ENCODE measurements at regions not wholly inside any gene's neighbourhood (a gene's known extent, or its start where the extent isn't known, plus 50 kb on each side); places are given as distances from the start of the nearest gene placed in this dataset.
"Not testable (repeated sequence)": the region's sequence is repeated elsewhere in the genome, so short reads cannot be mapped to it uniquely, and the experiment has no call there.

GRCh38 chr7:66505009-66505408, 123.7 kb upstream of the KCTD7 start:
- DNase-seq, result no peak

GRCh38 chr7:66505531-66506451, 122.9 kb upstream of the KCTD7 start:
- DNase-seq, result peak; percentile 71

GRCh38 chr7:66506703-66507102, 122.0 kb upstream of the KCTD7 start:
- DNase-seq, result not testable (repeated sequence)

- no peak for DNase-seq
Measured at GRCh38 chr7:66507764-66508296, 120.9 kb upstream of the KCTD7 start.

GRCh38 chr7:66508431-66508830, 120.2 kb upstream of the KCTD7 start:
- DNase-seq, result no peak

GRCh38 chr7:66514050-66514449, 114.6 kb upstream of the KCTD7 start:
- DNase-seq, result no peak

GRCh38 chr7:66517212-66517909, 111.3 kb upstream of the KCTD7 start:
- DNase-seq, result no peak

GRCh38 chr7:66518151-66518691, 110.5 kb upstream of the KCTD7 start:
- no peak for DNase-seq

- no peak for DNase-seq
Measured at GRCh38 chr7:66521675-66522074, 107.0 kb upstream of the KCTD7 start.

- no peak for DNase-seq
Measured at GRCh38 chr7:66522518-66522917, 106.2 kb upstream of the KCTD7 start.

GRCh38 chr7:66523409-66523808, 105.3 kb upstream of the KCTD7 start:
- DNase-seq, result no peak

- no peak for DNase-seq
Measured at GRCh38 chr7:66524738-66525137, 103.9 kb upstream of the KCTD7 start.

- not testable (repeated sequence) for DNase-seq
Measured at GRCh38 chr7:66526782-66527181, 101.9 kb upstream of the KCTD7 start.

- no peak for DNase-seq
Measured at GRCh38 chr7:66528652-66529051, 100.0 kb upstream of the KCTD7 start.

- DNase-seq, result no peak
Measured at GRCh38 chr7:66529883-66530610, 98.6 kb upstream of the KCTD7 start.

GRCh38 chr7:66535414-66536329, 93.0 kb upstream of the KCTD7 start:
- DNase-seq, result no peak

- no peak for DNase-seq
Measured at GRCh38 chr7:66537380-66537779, 91.3 kb upstream of the KCTD7 start.

GRCh38 chr7:66537876-66538275, 90.8 kb upstream of the KCTD7 start:
- no peak for DNase-seq

- no peak for DNase-seq
Measured at GRCh38 chr7:66539264-66539623, 89.4 kb upstream of the KCTD7 start.

GRCh38 chr7:66539902-66540375, 88.7 kb upstream of the KCTD7 start:
- DNase-seq, result no peak

GRCh38 chr7:66542049-66542448, 86.6 kb upstream of the KCTD7 start:
- DNase-seq, result no peak

Measured in NCI-H146 (cell line).